ENCODE measurements at regions not wholly inside any gene's neighbourhood (a gene's known extent, or its start where the extent isn't known, plus 50 kb on each side); places are given as distances from the start of the nearest gene placed in this dataset.

DNA sequence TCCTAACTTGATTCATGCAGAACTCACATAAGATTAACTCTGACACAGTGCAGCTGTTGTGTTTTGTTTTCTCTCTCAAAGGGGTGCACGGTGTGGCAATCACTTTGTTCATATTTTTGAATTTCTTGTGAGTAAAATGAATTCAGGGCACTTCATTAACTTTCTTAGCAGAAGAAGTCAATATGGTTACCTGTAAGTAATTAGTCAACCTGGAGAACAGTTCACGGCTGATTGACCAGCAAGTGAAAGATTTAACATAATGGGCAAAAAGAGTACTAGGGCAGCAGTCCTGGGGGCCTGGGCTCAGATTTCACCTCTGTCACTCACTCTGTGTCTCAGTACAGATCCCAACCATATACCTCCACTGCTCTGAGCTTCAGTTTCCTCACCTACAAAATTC, 102.4 kb upstream of the SPTLC3 start:
- TF ChIP-seq, protein P1, sequence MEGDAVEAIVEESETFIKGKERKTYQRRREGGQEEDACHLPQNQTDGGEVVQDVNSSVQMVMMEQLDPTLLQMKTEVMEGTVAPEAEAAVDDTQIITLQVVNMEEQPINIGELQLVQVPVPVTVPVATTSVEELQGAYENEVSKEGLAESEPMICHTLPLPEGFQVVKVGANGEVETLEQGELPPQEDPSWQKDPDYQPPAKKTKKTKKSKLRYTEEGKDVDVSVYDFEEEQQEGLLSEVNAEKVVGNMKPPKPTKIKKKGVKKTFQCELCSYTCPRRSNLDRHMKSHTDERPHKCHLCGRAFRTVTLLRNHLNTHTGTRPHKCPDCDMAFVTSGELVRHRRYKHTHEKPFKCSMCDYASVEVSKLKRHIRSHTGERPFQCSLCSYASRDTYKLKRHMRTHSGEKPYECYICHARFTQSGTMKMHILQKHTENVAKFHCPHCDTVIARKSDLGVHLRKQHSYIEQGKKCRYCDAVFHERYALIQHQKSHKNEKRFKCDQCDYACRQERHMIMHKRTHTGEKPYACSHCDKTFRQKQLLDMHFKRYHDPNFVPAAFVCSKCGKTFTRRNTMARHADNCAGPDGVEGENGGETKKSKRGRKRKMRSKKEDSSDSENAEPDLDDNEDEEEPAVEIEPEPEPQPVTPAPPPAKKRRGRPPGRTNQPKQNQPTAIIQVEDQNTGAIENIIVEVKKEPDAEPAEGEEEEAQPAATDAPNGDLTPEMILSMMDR (conservative IDR thresholded peaks at IDR 0.05; ENCODE audit: low read length): no peak
- no peak overlapping the region for H3K4me3 ChIP-seq (ENCODE audit: low read length)

GRCh38 chr20:12911372-12911771, 97.4 kb upstream of the SPTLC3 start:
- DNase-seq (ENCODE audit: low read depth): no peak
- TF ChIP-seq, protein P1 (conservative IDR thresholded peaks at IDR 0.05; ENCODE audit: low read length): no peak
- no peak overlapping the region for H3K4me3 ChIP-seq (ENCODE audit: low read length)

More for the DNA sequence above, 102.4 kb upstream of the SPTLC3 start:
- DNase-seq (ENCODE audit: low read depth): no peak

- TF ChIP-seq, protein P1 (conservative IDR thresholded peaks at IDR 0.05; ENCODE audit: low read length): no peak
- no peak overlapping the region for H3K4me3 ChIP-seq (ENCODE audit: low read length)
- DNase-seq (ENCODE audit: low read depth): no peak
These were observed 94.9 kb upstream of the SPTLC3 start for GRCh38 chr20:12913781-12914443.

DNA sequence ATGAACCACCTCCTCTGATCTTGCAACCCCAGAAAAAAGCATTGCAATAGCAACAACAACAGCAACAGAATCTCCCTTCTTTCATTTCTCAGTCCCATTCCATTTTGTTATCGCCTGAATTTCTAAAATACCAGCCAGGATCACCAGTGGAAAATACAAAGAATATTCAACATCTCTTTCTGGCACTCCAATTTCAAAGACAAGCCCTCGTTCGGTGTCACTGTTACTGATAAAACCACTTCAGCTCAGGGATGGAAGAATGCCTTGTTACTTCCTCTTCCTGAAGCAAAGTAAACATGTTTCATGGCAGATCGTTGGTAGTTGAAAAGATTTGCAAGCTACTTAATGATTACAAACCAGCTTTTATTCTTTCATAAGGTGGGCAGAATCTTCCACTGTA, 94.0 kb upstream of the SPTLC3 start:
- no peak for DNase-seq (ENCODE audit: low read depth)
- TF ChIP-seq, protein P1 (conservative IDR thresholded peaks at IDR 0.05; ENCODE audit: low read length): no peak
- no peak overlapping the region for H3K4me3 ChIP-seq (ENCODE audit: low read length)

GRCh38 chr20:12916699-12917098, 92.1 kb upstream of the SPTLC3 start:
- no peak overlapping the region for H3K4me3 ChIP-seq (ENCODE audit: low read length)
- TF ChIP-seq, protein P1 (conservative IDR thresholded peaks at IDR 0.05; ENCODE audit: low read length): no peak
- DNase-seq (ENCODE audit: low read depth): no peak

DNA sequence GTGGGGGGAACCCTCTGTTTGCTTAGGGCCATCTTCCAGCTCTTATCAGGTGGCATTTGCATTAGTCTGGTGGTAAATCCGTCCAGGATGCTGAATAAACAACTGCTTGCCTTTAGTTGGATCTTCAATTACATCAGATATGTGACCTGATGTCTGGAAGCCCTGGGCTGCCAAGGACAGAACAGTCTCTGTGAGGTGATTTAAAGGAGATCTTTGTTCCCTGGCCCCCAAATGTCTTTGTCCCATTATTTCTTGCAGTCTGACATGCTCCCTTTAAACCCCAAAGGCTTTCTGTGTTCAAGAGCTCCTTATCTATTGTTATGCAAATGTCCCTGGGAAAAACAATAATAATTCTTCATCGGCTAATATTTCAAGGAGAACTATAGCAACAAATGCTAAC, 84.6 kb upstream of the SPTLC3 start:
- no peak for DNase-seq (ENCODE audit: low read depth)
- TF ChIP-seq, protein P1 (conservative IDR thresholded peaks at IDR 0.05; ENCODE audit: low read length): no peak
- no peak overlapping the region for H3K4me3 ChIP-seq (ENCODE audit: low read length)

DNA sequence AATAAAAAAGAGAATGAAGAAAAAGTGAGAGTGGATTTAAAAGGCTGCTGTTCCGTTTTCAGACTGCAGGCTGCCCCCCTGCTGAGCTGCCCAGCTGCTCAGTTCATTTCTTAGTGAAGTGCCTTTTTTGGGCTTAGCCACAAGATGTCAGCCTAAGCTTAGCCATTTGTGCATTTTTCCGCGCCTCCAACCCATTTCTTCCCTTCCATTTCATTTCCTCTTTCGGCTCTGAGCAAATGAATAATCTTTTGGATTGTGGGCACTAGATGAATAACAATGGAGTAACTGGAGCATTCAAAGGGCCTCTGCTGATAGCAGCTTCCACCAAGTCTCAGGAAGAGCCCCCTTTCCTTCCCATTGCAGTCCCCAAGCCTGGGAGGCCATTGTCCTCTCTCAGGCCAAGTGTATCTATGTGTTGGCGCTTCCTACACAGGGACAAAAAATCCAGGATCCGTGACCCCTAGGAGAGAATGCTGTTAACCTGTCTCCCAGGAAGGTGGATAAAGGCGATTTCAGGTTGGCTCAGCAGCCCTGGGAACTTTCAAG, 83.5 kb upstream of the SPTLC3 start:
- TF ChIP-seq, protein P1 (conservative IDR thresholded peaks at IDR 0.05; ENCODE audit: low read length): peak; percentile 92
- DNase-seq (ENCODE audit: low read depth): peak; percentile 84
- no peak overlapping the region for H3K4me3 ChIP-seq (ENCODE audit: low read length)
